HG02981 (cell line): ENCODE measurements at regions not wholly inside any gene's neighbourhood (a gene's known extent, or its start where the extent isn't known, plus 50 kb on each side); places are given as distances from the start of the nearest gene placed in this dataset.
"Not testable (repeated sequence)": the region's sequence is repeated elsewhere in the genome, so short reads cannot be mapped to it uniquely, and the experiment has no call there.

ENCODE experiments used
- ATAC-seq: cut with Tn5 transposase; IDR thresholded peaks from one replicate; pipeline ENCODE4 v1.9.1; 2021; ENCODE audit warnings: mild to moderate bottlenecking, moderate library complexity; ENCODE audit not compliant: unreplicated experiment

DNA sequence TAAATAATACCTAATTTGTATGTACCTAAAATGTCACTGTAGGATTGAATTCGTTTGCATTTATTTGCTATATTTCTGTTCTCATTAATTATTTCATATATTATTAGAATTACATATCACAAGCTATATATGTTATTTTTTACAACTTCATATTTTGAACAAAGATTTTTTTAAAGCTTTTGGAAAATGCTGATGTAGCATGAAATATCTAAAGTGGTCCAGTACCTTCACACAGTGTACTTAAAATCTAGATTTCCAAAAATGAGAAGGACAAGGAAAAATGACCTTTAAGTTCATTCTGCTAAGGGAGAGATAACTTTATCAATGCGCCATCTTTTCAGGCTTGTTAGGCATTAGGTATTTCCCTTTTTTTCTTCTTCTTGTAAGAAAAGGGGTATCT is 71.8 kb downstream of the LARP7 start:
- no peak for ATAC-seq

DNA sequence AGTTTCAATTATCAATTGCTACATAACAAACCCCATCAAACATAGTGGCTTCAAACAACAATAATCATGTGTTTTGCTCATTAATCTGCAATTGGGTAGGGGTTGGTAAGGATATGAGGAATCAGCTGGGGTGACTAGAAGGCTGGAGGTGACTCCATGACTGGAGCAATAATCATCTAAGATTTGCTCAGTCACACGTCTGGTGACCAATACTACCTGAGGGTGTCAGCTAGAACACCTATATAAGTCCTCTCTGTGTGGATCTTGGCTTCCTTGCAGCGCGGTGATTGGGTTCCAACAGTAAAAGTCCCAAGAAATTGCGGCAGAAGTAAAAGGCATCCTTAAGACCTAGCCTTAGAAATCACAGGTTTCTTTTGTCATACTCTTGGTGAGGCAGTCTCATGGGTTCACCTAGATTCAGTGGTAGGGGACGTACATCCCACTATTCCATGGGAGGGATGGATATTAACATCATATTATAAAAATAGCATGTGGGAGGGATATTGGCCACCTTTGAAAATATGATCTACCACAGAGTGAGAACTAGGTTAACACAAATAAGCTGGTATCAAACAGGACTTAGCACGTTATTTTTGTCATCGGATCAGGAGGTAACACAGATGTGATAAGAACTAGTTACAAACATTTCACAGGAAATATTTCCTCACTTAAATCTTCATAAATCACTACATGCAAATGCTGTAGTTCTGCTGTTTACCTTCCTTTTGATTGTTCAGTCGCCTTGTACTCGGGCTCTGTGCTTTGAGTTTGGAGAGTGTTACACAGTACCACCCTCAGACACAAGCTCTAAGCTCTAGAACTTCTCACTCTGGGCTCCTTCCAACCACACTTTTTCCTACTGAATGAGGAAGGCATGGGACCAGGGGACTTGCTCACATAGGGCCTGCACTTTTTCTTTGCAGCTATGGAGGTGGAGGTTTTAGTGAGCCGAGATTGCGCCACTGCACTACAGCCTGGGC is 78.3 kb downstream of the LARP7 start:
- ATAC-seq = no peak

GRCh38 chr4:112717856-112718255 is 80.9 kb downstream of the LARP7 start:
- ATAC-seq = no peak

GRCh38 chr4:112721627-112722026 is 84.7 kb downstream of the LARP7 start:
- no peak for ATAC-seq

DNA sequence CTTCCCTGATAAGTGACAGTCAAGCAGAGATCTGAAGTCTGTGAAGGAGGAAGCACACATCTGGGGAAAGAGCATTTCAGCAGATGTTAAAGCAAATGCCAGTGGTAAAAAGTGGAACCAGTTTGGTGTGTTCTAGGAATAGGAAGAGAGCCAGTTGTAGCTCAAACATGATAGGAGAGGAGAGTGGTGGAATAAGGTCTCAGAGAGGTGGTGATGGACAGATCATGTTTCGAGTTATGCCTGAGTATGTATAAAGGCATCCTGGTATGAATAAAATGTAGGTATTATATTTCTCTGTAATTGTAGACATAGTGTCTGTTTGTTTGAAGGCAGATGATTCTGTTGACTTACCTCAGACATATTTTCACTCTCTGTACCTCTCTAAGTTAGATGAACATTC is 89.1 kb downstream of the LARP7 start:
- no peak for ATAC-seq

DNA sequence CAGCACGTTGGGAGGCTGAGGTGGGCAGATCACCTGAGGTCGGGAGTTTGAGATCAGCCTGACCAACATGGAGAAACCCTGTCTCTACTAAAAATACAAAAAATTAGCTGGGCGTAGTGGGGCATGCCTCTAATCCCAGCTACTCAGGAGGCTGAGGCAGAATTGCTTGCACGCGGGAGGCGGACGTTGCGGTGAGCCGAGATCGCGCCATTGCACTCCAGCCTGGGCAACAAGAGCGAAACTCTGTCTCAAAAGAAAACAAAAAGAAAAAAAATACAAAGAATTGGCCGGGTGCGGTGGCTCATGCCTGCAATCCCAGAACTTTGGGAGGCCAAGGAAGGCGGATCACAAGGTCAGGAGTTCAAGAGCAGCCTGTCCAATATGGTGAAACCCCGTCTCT is 90.8 kb downstream of the LARP7 start:
- ATAC-seq = not testable (repeated sequence)

- no peak for ATAC-seq
Observed at GRCh38 chr4:112731715-112732114, 94.8 kb downstream of the LARP7 start.

DNA sequence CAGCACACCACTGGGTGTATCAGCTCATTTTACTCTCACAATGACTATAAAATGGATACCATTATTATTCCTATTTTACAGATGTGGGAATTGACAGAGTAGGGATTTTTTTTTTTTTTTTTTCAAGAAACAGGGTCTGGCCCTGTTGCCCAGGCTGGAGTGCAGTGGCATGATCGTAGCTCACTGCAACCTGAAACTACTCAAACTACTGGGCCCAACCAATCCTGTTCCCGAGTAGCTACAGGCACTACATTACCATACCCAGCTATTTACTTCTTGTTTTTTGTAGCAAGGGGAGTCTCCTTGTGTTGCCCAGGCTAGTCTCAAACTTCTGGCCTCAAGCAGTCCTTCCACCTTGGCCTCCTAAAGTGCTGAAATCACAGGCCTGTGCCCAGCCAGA is 95.2 kb downstream of the LARP7 start:
- ATAC-seq = no peak

DNA sequence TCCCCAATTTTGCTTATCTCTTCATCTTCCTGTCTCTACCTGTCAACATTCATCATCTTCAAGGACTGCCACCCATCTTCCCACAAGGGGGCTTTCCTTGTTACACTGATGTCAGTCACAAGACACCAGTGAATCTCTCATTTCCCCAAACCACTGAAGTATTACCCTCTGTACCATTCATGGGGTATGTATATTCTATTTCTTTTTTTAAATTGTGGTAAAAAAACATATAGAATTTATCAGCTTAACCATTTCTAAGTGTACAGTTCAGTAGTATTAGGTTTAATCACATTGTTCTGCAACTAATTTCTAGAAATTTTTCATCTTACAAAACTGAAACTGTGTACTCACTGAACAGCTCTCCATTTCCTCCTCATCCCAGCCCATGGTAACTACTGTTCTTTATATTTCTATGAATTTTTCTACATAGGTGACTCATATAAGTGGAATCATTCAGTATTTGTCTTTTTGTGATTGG is 98.6 kb downstream of the LARP7 start:
- peak; percentile 76 for ATAC-seq

DNA sequence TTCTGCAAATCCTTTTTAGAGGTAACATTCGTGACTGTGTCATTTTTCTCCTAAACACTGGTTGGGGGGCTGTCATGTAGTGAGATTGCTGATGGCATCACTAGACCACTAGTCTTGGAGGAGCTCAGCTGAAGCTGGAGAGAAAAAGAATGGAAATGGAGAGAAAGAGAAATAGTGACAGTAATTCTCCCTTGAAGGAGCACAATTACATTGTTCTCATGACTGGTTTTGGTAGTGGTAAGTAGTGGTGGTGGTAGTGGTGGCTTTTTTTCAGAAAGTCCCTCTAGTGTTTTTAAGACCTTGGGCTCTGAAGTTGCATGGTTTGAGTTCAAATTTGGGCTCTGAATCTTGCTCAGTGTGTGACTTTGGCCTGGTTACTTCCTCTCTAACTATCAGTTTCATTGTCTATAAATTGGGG is 99.8 kb downstream of the LARP7 start:
- peak; percentile 41 for ATAC-seq

DNA sequence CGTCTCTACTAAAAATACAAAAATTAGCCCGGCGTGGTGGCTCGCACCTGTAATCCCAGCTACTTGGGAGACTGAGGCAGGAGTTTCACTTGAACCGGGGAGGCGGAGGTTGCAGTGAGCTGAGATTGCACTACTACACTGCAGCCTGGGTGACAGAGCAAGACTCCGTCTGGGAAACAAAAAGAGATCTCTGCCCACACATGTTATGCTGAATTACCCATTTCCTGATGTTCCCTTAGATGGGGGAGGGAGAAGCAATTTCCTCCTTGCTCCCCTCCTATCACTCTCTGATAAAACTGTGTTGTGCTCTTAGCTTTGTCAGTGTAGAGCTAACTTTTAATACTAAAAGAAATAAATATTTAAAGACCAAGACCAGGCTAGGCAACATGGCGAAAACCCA is 102.5 kb downstream of the LARP7 start:
- no peak for ATAC-seq

- no peak for ATAC-seq
Observed at GRCh38 chr4:112747036-112747435, 110.1 kb downstream of the LARP7 start.

GRCh38 chr4:112748352-112748878 is 111.5 kb downstream of the LARP7 start:
- no peak for ATAC-seq

GRCh38 chr4:112750749-112751148 is 113.8 kb downstream of the LARP7 start:
- not testable (repeated sequence) for ATAC-seq

GRCh38 chr4:112751447-112751846 is 114.5 kb downstream of the LARP7 start:
- ATAC-seq = no peak

DNA sequence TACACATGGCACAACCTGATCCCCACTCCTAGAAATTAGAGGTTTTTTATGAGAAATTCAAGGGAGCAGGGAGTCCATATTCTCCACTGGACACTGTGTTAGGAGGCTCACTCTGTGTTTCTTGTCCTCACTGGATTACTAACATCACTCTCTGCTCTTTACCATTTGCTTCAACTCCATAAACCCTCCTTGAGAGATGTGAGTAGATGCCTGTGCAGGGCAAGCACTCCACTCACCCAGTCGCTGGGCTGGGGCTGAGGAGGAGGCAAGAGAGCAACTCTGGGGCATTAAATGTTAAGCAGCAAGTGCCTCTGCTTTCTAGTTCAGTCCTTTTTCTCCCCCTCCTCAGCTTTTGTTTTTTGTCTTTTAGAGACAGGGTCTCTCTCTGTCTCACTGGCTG is 115.1 kb downstream of the LARP7 start:
- ATAC-seq = no peak

GRCh38 chr4:112752510-112752909 is 115.6 kb downstream of the LARP7 start:
- ATAC-seq = no peak

- no peak for ATAC-seq
Observed at GRCh38 chr4:112753333-112753732, 116.4 kb downstream of the LARP7 start.

GRCh38 chr4:112759313-112759712 is 122.4 kb downstream of the LARP7 start:
- ATAC-seq = no peak

DNA sequence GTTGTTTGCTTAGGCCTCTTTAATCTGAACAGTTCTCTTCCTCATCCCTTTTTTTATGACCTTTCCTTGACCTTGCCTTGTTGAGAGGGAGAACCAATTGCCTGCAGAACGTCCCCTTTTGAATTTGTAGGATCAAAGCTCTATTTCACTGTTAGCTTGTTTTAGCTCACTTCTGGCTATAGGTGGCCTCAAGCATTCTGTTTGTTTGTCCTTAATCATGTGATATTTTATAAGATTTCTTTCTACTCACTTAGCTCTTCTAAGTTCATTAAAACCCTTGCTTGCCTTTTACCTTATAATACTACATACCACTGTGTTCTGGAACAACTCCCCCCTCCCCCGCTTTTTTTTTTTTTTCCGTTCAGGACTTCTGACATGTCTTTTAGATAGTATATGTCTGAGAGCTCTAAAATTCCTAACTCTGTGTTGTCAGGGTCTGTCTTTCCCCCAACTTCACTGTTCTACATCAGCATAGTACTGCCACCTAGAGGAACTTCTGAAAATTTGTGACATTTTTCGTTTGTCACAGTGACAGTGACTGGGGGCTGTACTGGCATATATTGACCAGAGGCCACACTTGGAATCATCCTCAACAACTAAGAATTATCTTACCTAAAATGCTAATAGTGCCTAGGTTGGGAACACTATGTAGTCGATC is 128.5 kb downstream of the LARP7 start:
- ATAC-seq = peak; percentile 57

DNA sequence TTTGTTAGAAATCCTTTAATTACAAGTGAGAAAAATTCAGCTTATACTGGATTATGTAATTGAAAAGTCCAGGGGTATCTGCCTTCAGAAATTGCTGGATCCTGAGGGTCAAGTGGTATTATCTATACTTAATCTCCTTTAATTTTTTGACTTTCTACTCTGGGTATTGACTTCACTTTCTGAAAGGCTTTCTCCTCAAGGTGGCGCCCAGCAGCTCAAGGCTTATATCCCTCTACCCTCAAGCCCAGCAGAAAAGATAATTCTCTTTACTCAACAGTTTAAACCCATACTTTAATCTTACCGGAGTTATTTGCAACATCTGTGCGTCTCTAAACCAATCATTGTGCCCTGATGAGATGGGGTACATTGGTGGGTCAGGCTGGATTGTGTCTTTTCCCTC is 129.5 kb downstream of the LARP7 start:
- no peak for ATAC-seq

GRCh38 chr4:112767386-112767785 is 130.4 kb downstream of the LARP7 start:
- ATAC-seq = no peak
